ENCODE measurements at regions not wholly inside any gene's neighbourhood (a gene's known extent, or its start where the extent isn't known, plus 50 kb on each side); places are given as distances from the start of the nearest gene placed in this dataset.

DNA sequence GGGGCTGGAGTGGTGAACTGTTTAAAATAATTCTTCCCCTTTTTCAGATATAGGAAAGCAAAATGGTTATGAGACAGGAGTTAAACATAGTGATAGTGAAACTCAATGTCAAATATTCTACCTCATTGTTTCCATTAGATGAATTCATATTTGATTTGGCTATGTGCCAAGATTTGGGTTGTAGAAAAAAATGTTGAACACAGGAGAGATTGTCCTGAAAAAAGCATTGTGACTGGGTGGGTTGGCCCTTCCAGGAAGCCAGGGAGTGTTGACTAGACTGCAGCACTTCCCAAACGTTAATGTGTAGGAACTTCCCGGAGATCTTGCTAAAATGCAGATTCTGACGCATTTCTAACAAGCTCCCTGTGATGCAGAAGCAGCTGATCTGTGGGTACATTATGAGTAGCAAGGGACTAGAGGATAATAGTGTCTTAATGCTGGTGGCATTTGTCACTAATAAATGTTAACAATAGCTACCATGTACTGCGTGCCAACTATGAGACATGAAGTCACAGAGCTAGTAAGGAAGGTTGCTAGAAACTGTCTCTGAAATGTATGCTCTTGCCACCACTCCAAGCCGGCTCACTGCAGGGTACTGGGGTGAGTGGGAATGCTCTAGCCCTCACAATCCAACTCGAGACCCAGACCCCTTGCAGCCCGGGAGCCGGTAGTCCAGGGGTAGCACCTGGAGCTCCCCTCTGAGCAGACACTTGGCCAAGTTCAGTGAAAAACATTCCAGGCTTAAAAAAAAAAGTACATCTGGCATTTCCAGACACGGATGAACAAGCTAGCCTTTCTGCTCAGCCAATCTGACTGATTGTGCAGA lies 120.6 kb downstream of the CD47 start:
- DNase-seq = peak; percentile 92

DNA sequence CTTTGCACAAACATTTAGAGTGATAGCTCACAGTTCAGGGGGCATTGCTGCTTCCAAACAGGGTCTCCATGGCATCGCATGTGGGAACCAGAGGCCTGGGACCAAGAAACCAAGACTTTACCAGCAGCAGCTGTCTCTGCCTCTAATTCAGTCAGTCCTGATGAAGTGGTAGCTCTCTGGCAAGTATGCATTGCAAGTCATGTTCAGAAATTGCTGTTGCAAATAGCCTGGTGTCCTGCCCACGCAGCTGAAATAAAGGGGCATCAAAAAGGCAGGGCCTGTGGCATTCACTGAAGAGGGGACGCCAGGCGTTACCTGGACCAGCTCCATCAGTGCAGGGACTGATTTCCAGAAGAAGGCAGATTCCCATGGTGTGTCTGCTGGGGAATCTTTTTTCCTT lies 121.3 kb downstream of the CD47 start:
- DNase-seq = no peak

DNA sequence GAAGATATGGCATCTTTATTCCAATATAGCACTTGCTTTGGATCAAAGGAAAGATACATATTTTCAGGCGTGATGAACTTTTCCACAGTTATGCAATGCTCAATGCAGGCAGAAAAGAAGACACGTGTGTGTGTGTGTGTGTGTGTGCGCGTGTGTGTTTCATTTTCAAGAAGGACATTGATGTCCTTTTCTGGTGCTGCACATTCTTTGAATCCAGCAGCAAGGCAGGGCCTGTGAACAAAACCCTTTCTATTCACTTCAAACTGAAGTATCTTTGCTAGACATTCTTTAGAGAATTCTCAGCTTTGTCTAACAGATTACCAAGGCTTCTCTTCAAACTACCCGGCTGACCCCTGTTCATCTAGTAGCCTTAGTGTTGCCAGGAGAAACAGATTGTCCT lies 124.6 kb downstream of the CD47 start:
- no peak for DNase-seq

DNA sequence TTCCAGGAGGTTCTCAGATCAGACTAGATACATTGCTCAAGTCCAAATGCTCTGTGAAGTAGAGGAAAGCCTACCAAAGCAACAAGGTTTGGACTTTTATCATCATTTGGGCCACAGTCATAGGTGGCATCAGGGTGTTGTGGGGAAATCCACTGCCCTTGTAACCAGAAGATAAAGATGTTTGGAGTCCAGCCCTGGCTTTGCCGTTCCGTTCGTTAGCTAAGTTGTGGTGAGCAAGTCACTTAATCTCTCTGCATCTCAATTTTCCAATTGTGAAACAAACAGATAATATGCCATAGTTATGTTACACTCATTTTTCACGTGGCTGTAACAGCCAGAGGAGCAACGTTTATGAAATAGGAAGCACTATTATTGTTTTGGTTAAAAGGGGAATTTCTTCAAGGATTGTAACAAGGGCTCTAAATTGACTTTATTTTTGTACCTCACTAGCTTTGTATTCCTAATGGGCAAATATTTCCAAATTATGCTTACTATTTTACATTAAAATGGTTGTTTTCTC lies 125.6 kb downstream of the CD47 start:
- DNase-seq = no peak

DNA sequence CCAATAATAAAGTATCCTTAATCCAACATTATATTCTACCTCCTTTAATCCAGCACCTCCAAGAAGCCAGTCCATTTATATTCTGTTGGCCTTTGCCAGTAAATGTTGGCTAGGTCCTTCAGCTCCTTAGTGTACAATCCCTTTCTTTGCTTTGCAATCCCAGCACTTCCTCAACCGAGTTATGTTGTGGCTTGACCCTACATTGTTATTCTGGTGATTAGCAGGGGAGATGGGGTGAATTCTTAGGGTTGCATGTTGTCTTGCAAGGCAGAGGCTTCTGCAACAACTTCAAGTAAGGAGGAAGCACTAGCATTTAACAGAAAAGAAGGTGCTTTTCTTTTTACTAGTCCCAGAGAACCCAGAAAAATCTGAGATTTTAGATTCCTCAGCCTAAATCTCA lies 127.2 kb downstream of the CD47 start:
- DNase-seq = no peak

DNA sequence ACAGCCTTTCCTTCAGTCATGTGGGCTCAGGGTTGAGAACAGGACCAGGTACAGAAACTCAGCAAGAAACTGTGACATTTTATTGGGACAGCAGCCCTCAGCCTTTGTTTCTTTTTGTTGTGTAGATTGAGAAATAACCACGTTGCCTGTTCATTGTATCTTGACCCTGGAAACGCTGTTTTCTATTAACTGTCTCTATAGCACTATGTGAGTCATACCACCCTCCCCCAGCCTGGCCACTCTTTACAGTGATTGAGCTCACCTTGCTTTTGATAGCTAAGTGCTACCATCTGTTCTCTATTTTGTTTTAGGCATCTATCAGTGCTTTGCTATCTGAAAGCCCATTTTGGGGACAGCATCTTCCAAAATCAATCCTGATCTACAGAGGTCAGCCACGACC lies 127.9 kb downstream of the CD47 start:
- no peak for DNase-seq

DNA sequence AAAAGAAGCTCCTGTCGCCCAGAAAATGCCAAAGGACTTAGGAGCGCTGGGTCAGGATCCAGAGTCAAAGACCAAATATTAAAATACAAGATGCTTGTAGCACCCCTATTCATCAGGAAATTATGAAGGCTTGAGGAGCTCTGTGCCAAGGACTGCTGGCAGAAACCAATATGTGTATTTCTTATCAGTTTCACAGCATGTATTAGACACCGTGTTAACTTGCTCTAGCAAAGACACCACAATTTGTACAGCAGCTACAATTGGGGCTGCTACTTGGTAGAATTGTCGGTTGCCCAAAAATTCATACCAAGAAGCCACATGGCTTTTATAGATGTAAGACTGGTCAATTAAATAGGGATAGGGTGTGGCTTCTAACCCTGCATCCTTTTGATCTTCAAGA lies 128.8 kb downstream of the CD47 start:
- DNase-seq = no peak

DNA sequence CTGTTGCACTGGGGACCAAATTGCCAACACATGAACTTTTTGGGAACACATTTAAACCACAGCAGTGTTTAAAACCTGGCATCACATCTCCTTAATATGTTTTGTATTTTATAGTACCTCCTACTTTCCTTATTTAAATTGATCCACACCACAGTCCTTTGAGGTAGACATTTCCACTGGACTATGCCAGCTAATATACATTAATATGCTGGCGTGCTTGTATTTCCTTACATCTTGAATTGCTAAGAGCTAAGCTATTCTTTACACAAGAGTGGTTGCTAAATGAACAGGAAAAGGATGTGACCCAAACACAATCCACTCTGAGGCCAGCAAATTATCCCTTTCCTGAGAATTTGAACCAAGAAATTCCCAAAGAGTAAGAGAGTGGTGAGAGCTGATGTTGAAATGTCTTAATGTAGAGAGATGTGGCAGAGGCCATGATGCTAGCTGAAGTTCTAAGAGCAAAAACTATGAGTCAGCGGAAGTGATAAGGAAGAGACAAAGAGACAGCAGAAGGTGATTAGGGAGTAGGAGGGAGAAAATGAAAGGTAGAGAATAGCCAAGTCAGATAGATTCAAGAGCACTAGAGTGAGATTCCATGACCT lies 131.2 kb downstream of the CD47 start:
- no peak for DNase-seq

DNA sequence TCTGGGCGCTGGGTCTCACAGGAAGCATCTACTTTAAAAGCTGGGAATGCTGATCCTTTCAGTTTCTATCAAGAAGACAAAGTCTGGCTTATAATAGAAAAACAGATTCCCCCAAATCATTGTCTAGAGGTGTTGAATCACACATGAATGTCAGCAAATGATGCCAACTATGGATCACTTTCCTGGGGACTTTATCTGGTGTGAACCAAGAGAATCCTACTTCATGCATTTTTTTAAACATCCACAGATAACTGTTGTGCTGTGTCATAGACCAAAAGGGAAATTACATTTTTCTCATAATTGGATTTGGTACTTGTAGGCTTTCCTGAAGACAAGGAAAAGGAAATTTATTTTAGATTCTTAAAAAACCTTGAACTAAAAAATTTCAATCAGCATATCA lies 132.7 kb downstream of the CD47 start:
- DNase-seq = no peak

DNA sequence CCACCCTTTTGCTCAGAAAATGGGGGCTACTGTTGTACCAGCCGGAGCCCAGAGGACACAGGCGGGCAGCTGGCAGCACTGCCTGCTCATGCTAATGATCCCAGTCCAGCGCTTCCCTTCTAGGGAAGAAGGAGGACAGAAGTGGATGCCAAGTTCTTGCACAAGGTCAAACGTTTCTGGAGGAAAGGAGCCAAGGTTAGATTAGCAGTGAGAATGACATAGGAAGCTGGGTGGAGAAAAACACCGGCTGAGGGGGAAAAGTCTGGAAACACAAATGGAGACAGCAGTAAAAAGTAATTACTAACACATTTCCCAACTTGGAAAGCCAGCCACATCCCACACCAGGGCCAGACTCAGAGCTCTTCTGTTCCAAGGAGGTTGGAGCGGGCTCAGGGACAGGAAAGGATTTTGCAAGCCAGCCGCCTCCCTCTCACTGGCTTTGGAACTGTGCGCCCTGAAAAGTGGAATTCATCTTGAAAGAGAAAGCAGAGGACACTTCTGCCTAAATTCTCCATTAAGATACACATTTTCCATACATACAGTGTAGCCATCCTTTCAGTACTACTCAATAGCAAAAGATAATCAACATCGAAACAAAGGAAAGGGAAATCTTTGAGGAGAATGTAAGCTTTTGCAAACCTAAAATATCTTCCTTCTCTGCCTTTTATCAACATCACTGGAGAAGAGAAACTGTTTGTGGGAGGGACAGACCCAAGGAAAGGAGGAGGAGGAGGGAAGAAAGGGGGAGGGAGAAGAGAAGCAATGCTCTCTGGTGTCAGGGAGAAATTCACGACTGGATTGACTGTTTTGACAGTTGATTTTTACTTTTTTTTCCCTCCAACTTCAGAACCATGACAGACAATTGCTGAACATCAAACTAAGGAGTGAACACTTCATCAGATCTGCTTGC lies 133.6 kb downstream of the CD47 start:
- DNase-seq = no peak

DNA sequence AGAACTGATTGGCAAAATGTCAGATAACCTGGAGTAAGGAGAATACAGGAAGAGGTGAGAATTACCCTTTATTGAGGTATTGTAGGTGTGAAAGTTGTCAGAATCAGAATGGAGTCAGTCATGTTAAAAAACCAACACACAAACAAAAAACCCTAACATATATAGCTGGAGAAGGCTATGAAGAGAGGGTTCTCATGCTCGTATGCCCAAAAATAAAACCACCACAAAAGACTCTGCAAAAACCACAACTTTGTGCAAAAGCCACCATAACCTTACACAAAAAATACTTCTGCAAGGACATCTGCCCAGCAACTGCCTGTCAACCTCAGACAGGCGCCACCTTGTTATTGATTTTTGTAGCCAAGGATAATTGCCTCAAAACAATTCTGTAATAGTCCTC lies 136.0 kb downstream of the CD47 start:
- peak; percentile 80 for DNase-seq

DNA sequence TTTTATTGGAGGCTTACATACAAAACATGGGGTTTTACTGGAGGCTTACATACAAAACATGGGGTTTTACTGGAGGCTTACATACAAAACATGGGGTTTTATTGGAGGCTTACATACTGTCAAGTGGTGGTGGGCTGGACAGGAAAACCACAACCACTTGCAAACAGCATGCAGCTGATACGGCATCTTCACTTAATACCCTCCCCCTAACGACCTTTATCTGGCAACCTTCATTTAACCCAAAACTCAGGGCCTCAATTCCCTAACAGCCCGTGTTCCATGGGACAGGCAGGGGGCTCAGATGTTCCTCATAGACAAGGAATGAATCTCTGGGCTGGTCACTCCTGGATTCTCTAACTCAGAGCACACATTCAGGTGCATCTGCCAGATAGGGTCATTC lies 137.1 kb downstream of the CD47 start:
- peak; percentile 20 for DNase-seq

DNA sequence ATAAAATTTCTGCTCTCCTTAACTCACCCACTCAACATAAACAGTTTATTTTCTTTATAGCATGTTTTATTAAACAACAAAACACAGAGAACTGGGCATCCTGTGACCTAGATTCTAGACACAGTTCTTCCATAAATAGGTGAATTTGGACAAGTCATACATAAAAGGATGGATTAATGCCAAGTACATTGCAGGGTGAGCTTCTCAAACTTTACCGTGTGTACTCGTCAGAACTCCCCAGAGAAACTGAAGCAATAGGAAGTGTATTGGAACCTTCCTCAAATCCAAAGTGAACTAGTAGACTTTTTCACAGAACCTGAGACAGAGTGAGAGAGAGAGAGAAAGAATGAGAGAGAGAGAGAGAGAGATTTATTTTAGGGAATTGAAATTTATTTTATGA lies 139.7 kb downstream of the CD47 start:
- DNase-seq = no peak

DNA sequence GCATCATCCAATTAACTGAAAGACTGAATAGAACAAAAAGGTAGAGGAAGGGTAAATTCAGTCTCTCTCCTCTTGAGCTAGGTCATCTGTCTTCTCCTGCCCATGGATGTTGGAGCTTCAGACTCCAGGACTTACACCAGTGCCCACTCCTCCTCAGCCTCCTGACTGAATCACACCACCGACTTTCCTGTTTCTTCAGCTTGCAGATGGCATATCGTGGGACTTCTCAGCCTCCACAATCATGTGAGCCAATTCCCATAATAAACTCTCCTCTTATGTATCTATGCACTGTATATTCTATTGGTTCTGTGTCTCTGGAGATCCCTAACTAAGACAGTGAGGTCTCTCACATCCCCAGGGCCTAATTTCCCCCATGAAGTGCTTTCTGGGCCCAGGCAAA lies 140.4 kb downstream of the CD47 start:
- DNase-seq = no peak

DNA sequence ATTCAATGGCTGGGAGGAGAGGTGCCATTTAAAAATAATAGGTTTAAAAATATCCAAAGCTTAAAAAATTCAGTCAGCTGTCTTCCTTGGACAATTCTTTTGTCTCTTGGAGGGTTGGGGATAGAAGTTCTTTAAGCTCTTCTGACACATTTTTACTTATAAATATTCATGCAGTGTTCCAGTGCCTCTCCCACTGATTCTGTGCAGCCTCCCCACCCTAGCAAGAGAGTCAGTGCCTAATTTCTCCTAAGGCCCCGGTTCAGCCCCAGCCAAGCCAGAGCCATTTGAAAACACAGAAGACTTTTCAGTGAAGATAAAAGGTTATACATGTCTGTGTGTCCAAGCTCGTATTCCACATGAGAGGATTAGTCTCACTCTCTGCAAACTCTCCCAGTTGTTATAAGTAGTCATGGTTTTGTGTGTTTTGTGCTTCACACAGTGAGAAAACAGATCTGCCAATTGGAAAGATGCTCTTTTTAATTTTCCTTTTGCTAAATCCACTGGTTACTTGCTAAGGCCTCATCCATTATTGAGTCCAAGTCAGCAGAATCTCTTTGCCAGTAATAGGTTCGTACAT lies 141.3 kb downstream of the CD47 start:
- no peak for DNase-seq

DNA sequence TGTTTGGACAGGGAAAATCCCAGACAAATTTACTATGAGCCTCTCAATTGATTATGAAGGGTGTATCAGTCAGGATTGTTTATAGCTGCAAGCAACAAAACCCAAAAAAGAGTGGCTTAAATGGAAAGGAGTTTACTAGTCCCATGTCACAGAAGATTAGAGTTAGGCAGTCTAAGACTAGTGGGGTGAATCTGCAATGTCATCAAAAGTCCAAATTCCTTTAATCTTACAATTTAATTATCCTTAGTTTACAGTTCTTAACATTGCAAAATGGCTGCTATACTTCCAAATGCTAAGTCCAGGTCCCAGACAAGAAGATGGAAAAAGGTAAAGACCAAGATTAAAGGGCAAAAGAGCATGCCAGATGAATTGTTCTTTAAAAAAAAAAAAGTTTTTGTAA lies 143.6 kb downstream of the CD47 start:
- DNase-seq = no peak

DNA sequence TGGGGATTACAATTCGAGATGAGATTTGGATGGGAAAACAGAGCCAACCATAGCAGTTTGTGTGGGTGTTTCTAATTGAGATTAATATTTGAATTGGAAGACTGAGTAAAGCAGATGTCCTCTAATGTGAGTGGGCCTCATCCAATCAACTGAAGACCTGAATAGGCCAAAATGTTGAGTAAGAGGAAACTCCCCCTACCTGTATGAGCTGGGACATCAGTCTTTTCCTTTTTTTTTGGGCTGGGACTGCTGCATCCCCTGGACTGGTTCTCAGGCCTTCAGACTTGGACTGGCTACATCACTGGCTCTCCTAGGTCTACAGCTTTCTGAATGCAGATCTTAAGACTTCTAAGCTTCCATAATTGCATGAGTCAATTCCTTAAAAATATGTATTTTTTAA lies 144.1 kb downstream of the CD47 start:
- DNase-seq = no peak

DNA sequence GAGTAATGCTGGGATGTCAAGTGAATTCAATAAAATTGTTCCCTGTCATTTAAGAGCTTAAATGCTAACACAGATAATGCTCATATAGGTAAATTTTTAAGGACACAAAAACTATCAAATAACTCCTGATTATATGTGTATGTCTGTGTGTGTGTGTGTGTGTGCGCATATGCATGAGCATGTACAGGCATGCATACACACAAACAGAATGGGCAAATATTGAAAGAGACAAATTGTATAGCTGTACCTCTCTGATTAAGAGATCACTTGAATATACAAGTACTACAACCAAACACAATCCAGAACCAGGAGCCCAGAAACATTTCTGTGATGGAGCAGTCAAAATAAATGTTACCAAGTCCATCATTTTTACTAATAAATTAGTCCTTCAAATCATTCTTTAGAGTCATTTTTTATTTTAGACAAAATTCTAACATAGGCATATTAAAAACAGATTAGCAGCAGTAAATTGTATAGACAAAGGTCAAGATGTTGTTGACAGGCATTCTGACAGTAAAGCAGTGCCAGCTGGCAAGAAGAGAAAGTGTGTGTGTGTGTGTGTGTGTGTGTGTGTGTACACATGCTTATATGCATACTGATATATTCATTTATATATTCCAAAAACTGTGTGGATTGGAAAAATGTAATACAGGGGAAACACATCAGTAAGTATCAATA lies 145.3 kb downstream of the CD47 start:
- DNase-seq = no peak

DNA sequence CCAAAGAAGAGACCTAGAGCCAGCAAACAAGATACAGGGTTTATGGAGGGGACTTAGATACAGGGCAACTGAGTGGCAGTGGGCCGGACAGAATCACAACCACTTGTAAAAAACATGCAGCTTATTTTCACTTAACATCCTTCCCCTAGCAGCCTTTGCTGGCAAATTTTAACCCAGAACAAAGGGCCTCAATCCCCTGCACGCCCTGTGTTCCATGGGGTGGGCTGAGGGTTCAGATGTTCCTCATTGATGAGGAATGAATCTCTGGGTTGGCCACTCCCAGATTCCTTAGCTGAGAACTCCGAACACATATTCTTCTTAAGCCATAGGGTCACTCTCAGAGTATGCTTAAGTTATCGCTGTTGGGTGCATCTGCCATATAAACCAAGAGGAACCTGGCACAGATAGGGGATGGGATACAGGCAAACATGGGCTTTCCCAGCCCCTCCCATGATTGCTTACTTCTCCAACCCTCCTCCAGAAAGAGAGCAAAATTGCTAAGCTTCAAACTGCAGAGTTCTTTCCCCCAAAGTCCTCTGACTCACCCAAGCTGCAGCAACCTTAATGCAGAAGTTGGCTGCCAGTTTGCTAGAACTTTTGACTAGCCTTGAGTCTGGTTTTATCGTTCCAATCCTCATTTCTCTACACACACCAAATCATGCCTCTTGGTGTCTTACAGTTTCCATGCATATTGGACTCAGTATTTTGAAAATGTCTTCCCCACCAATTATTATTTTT lies 146.9 kb downstream of the CD47 start:
- no peak for DNase-seq

DNA sequence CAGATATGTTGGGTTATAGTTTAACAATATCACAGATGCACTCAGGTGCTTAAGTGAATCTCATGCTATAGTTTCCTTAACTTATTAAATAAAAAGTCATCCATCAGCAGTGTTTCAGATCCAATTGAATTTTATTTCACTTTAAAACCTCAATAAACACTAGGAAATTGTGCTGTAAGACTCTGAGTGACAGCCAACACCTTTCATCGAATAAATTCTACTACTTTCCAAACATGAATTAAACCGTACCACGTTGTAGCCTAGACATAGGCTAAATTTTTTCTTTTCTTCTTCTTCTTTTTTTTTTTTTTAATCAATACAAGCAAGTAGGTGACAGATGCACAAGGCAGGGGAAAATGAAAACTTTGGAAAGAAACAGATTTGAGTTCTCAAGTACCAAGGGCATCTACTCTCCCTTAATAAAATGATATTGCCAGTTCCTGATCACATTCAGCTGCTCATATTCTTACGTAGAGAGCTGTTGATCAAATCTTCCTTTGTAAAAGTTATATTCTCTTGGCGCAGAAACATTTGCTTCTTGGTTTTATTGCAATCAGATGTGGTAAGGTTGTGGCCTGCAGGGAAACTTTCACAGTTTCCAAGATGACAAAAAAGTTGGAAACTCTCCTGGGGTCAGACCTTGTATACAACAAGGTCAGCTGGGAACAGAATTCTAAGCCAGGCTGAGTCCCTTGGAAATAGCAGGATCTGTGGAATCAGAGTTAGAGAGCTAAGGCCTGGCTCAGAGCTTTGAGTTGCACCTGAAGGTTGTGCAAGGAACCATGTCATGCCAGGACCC lies 147.7 kb downstream of the CD47 start:
- no peak for DNase-seq

DNA sequence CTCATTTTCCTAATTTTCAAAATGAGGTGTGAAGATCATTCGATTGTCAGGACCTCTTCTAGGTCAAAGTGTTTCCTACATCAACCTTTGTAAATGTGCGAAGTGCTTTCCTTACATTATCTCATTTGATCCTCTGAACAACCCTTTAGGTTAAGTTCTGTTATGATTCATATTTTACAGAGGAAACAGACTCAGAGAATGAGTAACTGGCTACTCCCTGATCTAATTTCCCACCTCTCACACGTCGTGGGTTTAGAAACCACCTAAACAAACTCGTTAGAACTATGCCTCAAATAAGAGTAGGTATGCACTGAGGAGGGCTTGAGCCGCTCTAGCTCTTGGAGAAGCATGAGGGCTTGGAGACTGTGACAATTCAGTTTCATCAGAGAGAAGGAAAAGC lies 148.6 kb downstream of the CD47 start:
- no peak for DNase-seq
